HEK293 (cell line): ENCODE measurements at regions not wholly inside any gene's neighbourhood (a gene's known extent, or its start where the extent isn't known, plus 50 kb on each side); places are given as distances from the start of the nearest gene placed in this dataset.

Experiments
- CTCF ChIA-PET: fragments of 350-600 bp; formaldehyde crosslinking; extraction: SDS; loops from one replicate; lab custom pipeline; 2021; ENCODE audit warnings: antibody characterized with exemption; lab: Yijun Ruan, JAX
- POLR2A ChIA-PET: fragments of 300-600 bp; formaldehyde crosslinking; extraction: SDS; loops from one replicate; lab custom pipeline; 2020; ENCODE audit warnings: antibody characterized with exemption, inconsistent platforms; lab: Yijun Ruan, JAX
- H3K27ac ChIP-seq: fragments of 200-500 bp; sonication (Bioruptor generic); 2 replicates; pipeline ENCODE4 v1.5.1; 2014; ENCODE audit warnings: low read depth, low read length, control low read depth, inconsistent platforms; ENCODE audit errors: extremely low read depth
- H3K36me3 ChIP-seq, 2 experiments: fragments of 200-500 bp in 1 of 2; sonication (Bioruptor generic) in 1 of 2; 1 replicate in 1 of 2; 2 replicates in 1 of 2; pipeline ENCODE4 v1.5.1; 2014 to 2017; ENCODE audit warnings: inconsistent platforms in 2 of 2, low read length in 2 of 2; ENCODE audit not compliant: control insufficient read depth in 2 of 2, insufficient read depth in 1 of 2
- H3K4me1 ChIP-seq: fragments of 200-500 bp; sonication (Bioruptor generic); 2 replicates; pipeline ENCODE4 v1.5.1; 2014; ENCODE audit warnings: mild to moderate bottlenecking, low read length, inconsistent platforms; ENCODE audit not compliant: control insufficient read depth, insufficient read depth
- H3K4me3 ChIP-seq: 2 replicates; pipeline ENCODE4 v1.5.1; 2011; ENCODE audit warnings: low read depth, mild to moderate bottlenecking, control low read depth, low read length, moderate library complexity
- H3K9me3 ChIP-seq: fragments of 200-500 bp; sonication (Bioruptor generic); 2 replicates; pipeline ENCODE4 v1.5.1; 2014; ENCODE audit warnings: low read depth, low read length, inconsistent platforms; ENCODE audit not compliant: control insufficient read depth, insufficient read depth
- BCL11A ChIP-seq: fragments of 450-650 bp; formaldehyde crosslinking; IDR thresholded peaks from 2 replicates; pipeline ENCODE4 v1.5.1; 2016; ENCODE audit warnings: low read depth, missing biosample characterization, missing genetic modification characterization
- HOXA7 ChIP-seq: sonication (generic); formaldehyde crosslinking; IDR thresholded peaks from 2 replicates; pipeline ENCODE4 v1.8.1; 2022; ENCODE audit warnings: missing genetic modification reagents, borderline replicate concordance
- IKZF3 ChIP-seq: fragments of 450-650 bp; IDR thresholded peaks from 2 replicates; pipeline ENCODE4 v1.5.0; 2018; ENCODE audit warnings: missing biosample characterization, mild to moderate bottlenecking, missing genetic modification characterization, moderate library complexity
- OVOL3 ChIP-seq: fragments of 450-650 bp; formaldehyde crosslinking; IDR thresholded peaks from 2 replicates; pipeline ENCODE4 v1.5.1; 2016; ENCODE audit warnings: missing biosample characterization, missing genetic modification characterization
- SP7 ChIP-seq: fragments of 450-650 bp; formaldehyde crosslinking; IDR thresholded peaks from 2 replicates; pipeline ENCODE4 v1.5.1; 2016; ENCODE audit warnings: missing biosample characterization, missing genetic modification characterization
- ZBTB1 ChIP-seq: fragments of 450-650 bp; formaldehyde crosslinking; IDR thresholded peaks from 2 replicates; pipeline ENCODE4 v1.5.1; 2016; ENCODE audit warnings: missing biosample characterization, missing genetic modification characterization
- ZNF112 ChIP-seq: fragments of 450-650 bp; formaldehyde crosslinking; IDR thresholded peaks from 2 replicates; pipeline ENCODE4 v1.5.0; 2017; ENCODE audit warnings: missing biosample characterization, missing genetic modification characterization
- ZNF2 ChIP-seq: fragments of 450-650 bp; formaldehyde crosslinking; IDR thresholded peaks from 2 replicates; pipeline ENCODE4 v1.5.1; 2016; ENCODE audit warnings: missing biosample characterization, missing genetic modification characterization
- ZNF202 ChIP-seq: fragments of 450-650 bp; formaldehyde crosslinking; IDR thresholded peaks from 2 replicates; pipeline ENCODE4 v1.5.1; 2016; ENCODE audit warnings: missing biosample characterization, missing genetic modification characterization, borderline replicate concordance
- ZNF292 ChIP-seq: fragments of 450-650 bp; formaldehyde crosslinking; IDR thresholded peaks from 2 replicates; pipeline ENCODE4 v1.5.1; 2016; ENCODE audit warnings: low read depth, missing biosample characterization, missing genetic modification characterization, borderline replicate concordance
- ZNF341 ChIP-seq: fragments of 450-650 bp; formaldehyde crosslinking; IDR thresholded peaks from 2 replicates; pipeline ENCODE4; 2016; ENCODE audit warnings: low read depth, missing biosample characterization, missing genetic modification characterization
- ZNF366 ChIP-seq: fragments of 450-650 bp; formaldehyde crosslinking; conservative IDR thresholded peaks from 2 replicates; pipeline ENCODE4 v1.5.1; 2016; ENCODE audit warnings: missing biosample characterization, missing genetic modification characterization
- ZNF544 ChIP-seq: fragments of 450-650 bp; formaldehyde crosslinking; IDR thresholded peaks from 2 replicates; pipeline ENCODE4 v1.5.0; 2017; ENCODE audit warnings: missing biosample characterization, missing genetic modification characterization
- ZNF555 ChIP-seq: fragments of 450-650 bp; formaldehyde crosslinking; conservative IDR thresholded peaks from 2 replicates; pipeline ENCODE4 v1.5.1; 2017; ENCODE audit warnings: missing biosample characterization, mild to moderate bottlenecking, missing genetic modification characterization, inconsistent platforms
- ZNF660 ChIP-seq: fragments of 450-650 bp; IDR thresholded peaks from 2 replicates; pipeline ENCODE4 v1.5.1; 2018; ENCODE audit warnings: missing biosample characterization, mild to moderate bottlenecking, missing genetic modification characterization
- ZNF76 ChIP-seq: fragments of 450-650 bp; formaldehyde crosslinking; IDR thresholded peaks from 2 replicates; pipeline ENCODE4; 2016; ENCODE audit warnings: low read depth, missing biosample characterization, missing genetic modification characterization, borderline replicate concordance
- TF ChIP-seq, protein P1 (sequence below): fragments of 450-650 bp; formaldehyde crosslinking; optimal IDR thresholded peaks from 2 replicates; pipeline ENCODE3; 2016; ENCODE audit warnings: missing biosample characterization, mild to moderate bottlenecking, missing genetic modification characterization
- TF ChIP-seq, protein P2 (sequence below): fragments of 450-650 bp; formaldehyde crosslinking; IDR thresholded peaks from 2 replicates; pipeline ENCODE4 v1.5.1; 2016; ENCODE audit warnings: missing biosample characterization, missing genetic modification characterization
- TF ChIP-seq, protein P3 (sequence below): fragments of 450-650 bp; formaldehyde crosslinking; IDR thresholded peaks from 2 replicates; pipeline ENCODE4 v1.5.1; 2016; ENCODE audit warnings: missing biosample characterization, missing genetic modification characterization

DNA sequence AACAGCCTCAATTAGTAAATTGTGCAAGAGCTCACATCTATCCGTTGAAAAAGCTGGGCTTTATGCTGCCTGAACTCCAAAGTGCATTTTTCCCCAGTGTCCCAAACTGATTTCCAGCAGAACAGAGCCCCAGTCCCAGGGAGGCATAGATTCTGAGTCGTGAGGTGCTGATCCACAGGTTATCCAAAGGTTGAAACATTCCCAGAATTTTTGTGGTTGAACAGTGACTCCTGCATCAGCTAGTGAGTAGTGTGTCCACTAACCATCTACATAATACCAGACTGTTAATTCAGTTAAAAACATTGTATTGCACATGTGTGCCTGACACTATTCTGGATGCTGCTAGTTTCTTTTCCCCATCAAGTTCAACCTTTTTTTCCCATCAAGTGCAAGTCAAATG is 761.5 kb downstream of the GATA3 start (continued):
- TF ChIP-seq HOXA7 (CRISPR knock-in tag) = no peak
- no peak for TF ChIP-seq ZNF202
- TF ChIP-seq, protein P1, sequence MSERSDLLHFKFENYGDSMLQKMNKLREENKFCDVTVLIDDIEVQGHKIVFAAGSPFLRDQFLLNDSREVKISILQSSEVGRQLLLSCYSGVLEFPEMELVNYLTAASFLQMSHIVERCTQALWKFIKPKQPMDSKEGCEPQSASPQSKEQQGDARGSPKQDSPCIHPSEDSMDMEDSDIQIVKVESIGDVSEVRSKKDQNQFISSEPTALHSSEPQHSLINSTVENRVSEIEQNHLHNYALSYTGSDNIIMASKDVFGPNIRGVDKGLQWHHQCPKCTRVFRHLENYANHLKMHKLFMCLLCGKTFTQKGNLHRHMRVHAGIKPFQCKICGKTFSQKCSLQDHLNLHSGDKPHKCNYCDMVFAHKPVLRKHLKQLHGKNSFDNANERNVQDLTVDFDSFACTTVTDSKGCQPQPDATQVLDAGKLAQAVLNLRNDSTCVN (tag by site-specific recombination) = no peak

DNA sequence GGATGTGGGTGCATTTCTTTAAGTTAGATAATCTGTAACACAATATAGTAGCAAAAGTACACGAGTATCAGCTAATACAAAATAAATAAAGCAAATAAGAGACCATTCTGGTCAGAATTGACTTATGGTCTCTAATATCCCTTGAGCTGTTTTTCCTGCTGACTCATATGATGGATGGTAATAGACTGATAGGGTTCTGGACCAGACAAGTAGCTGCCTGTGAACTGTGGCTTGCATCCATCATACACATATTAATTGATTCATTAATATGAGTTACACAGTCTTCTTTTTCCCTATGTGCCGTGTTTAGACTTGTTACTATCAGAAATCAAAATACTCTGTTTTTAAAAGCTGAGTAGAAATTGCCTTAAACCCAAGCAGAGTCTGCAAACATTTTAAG is 762.8 kb downstream of the GATA3 start:
- POLR2A ChIA-PET = no interaction called here
- Histone ChIP-seq H3K27ac (no peak overlapping the region), H3K9me3 (no peaks in the 10 kb centered on the region), H3K4me1 (no peaks in the 10 kb centered on the region)
- CTCF ChIA-PET = no interaction called here
- TF ChIP-seq, protein P2, sequence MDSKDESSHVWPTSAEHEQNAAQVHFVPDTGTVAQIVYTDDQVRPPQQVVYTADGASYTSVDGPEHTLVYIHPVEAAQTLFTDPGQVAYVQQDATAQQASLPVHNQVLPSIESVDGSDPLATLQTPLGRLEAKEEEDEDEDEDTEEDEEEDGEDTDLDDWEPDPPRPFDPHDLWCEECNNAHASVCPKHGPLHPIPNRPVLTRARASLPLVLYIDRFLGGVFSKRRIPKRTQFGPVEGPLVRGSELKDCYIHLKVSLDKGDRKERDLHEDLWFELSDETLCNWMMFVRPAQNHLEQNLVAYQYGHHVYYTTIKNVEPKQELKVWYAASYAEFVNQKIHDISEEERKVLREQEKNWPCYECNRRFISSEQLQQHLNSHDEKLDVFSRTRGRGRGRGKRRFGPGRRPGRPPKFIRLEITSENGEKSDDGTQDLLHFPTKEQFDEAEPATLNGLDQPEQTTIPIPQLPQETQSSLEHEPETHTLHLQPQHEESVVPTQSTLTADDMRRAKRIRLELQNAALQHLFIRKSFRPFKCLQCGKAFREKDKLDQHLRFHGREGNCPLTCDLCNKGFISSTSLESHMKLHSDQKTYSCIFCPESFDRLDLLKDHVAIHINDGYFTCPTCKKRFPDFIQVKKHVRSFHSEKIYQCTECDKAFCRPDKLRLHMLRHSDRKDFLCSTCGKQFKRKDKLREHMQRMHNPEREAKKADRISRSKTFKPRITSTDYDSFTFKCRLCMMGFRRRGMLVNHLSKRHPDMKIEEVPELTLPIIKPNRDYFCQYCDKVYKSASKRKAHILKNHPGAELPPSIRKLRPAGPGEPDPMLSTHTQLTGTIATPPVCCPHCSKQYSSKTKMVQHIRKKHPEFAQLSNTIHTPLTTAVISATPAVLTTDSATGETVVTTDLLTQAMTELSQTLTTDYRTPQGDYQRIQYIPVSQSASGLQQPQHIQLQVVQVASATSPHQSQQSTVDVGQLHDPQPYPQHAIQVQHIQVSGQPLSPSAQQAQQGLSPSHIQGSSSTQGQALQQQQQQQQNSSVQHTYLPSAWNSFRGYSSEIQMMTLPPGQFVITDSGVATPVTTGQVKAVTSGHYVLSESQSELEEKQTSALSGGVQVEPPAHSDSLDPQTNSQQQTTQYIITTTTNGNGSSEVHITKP (tag by site-specific recombination) = no peak
- no peak for TF ChIP-seq BCL11A (tag by site-specific recombination)
- TF ChIP-seq ZNF112 (tag by site-specific recombination) = no peak
- no peak for TF ChIP-seq SP7 (tag by site-specific recombination)
- TF ChIP-seq, protein P3, sequence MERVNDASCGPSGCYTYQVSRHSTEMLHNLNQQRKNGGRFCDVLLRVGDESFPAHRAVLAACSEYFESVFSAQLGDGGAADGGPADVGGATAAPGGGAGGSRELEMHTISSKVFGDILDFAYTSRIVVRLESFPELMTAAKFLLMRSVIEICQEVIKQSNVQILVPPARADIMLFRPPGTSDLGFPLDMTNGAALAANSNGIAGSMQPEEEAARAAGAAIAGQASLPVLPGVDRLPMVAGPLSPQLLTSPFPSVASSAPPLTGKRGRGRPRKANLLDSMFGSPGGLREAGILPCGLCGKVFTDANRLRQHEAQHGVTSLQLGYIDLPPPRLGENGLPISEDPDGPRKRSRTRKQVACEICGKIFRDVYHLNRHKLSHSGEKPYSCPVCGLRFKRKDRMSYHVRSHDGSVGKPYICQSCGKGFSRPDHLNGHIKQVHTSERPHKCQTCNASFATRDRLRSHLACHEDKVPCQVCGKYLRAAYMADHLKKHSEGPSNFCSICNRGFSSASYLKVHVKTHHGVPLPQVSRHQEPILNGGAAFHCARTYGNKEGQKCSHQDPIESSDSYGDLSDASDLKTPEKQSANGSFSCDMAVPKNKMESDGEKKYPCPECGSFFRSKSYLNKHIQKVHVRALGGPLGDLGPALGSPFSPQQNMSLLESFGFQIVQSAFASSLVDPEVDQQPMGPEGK (tag by site-specific recombination) = no peak
- TF ChIP-seq OVOL3 = no peak
- TF ChIP-seq ZNF544 = no peak
- no peak for TF ChIP-seq ZNF76 (tag by site-specific recombination)
- TF ChIP-seq ZNF660 (tag by site-specific recombination) = no peak
- no peak for TF ChIP-seq IKZF3 (tag by site-specific recombination)
- TF ChIP-seq ZNF2 (tag by site-specific recombination) = no peak
- TF ChIP-seq ZNF341 (tag by site-specific recombination) = no peak
- no peak for TF ChIP-seq ZNF555
- TF ChIP-seq ZNF366 (tag by site-specific recombination) = no peak
- TF ChIP-seq, all 188 proteins: peak for 0
- Histone ChIP-seq H3K36me3 (no peaks in the 10 kb centered on the region), H3K4me3 (no peak overlapping the region)

DNA sequence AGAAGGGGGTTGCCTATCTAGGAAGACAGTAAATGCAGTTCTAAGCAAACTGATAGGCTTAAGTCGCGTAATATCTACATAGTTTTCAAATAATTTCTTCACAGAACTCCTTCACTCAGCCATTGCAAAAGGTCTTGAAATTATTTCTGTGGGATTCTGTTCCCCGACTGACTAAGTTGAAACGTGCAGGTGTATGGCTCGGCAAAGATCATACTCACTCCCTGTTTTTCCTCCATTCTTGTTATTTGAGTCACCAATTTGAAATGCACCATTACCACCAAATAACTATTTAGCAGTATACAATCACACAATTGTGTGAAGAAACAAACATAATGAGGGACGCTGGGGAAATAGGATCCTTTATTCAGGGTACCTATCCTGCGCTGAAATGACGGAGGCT is 771.1 kb downstream of the GATA3 start:
- no peaks in the 10 kb centered on the region for H3K36me3 ChIP-seq
- ChIA-PET POLR2A (no interaction called here), CTCF (no interaction called here)
- TF ChIP-seq ZBTB1 (no peak), ZNF292 (no peak)
- H3K27ac ChIP-seq = no peak overlapping the region
- no peaks in the 10 kb centered on the region for H3K4me1 ChIP-seq
- H3K4me3 ChIP-seq = no peak overlapping the region
- no peaks in the 10 kb centered on the region for H3K9me3 ChIP-seq
